GM12878 (cell line): ENCODE measurements at regions not wholly inside any gene's neighbourhood (a gene's known extent, or its start where the extent isn't known, plus 50 kb on each side); places are given as distances from the start of the nearest gene placed in this dataset.

Experiments
- ATAC-seq: fragments of 200-7000 bp; cut with Tn5 transposase; 3 replicates; pipeline ENCODE4 v1.9.1; 2020; ENCODE audit warnings: mild to moderate bottlenecking, moderate library complexity
- BruUV-seq: library from RNA; stranded (reverse); fragments of 400-500 nt; replicated peaks from 2 replicates; lab custom pipeline; 2021; lab: Mats Ljungman, UMichigan
- CTCF ChIA-PET: fragments of 300-600 bp; sonication (Branson Sonifier 250); formaldehyde crosslinking; extraction: SDS; loops from one replicate; lab custom pipeline; 2021; ENCODE audit warnings: inconsistent platforms; lab: Yijun Ruan, JAX
- POLR2A ChIA-PET: fragments of 350-600 bp; formaldehyde crosslinking; extraction: SDS; loops from one replicate; lab custom pipeline; 2021; ENCODE audit warnings: inconsistent platforms; lab: Charles Lee
- RAD21 ChIA-PET: fragments of 300-600 bp; sonication (Branson Sonifier 250); formaldehyde crosslinking; loops from one replicate; lab custom pipeline; 2023; ENCODE audit warnings: antibody characterized with exemption; ENCODE audit not compliant: unreplicated experiment; lab: Charles Lee
- SMC1A ChIA-PET: fragments of 300-600 bp; sonication (Branson Sonifier 250); formaldehyde crosslinking; loops from one replicate; lab custom pipeline; 2023; ENCODE audit not compliant: unreplicated experiment, uncharacterized antibody; lab: Charles Lee
- DNase-seq: peaks from one replicate; pipeline ENCODE4 v3.0.0-alpha.2; 2011; ENCODE audit warnings: low read depth, low spot score
- FAIRE-seq: peaks from 3 replicates; lab custom pipeline; 2011; peaks lifted over from hg19 to GRCh38; lab: Jason Lieb, UNC
- H2AFZ ChIP-seq: 2 replicates; pipeline ENCODE4 v1.6.0; 2011; ENCODE audit warnings: low read depth, low read length, control low read depth; ENCODE audit not compliant: control insufficient read depth
- H3K27ac ChIP-seq: 2 replicates; pipeline ENCODE4 v1.5.1; 2011; ENCODE audit warnings: control low read depth; ENCODE audit not compliant: control insufficient read depth, insufficient read depth
- H3K27me3 ChIP-seq, 2 experiments: replicated peaks in 1 of 2; 2 replicates each; pipeline versions ENCODE4 v1.6.0 to v1.6.1; 2011; ENCODE audit warnings: low read length in 1 of 2; ENCODE audit not compliant: control insufficient read depth in 2 of 2, insufficient read depth in 2 of 2
- H3K36me3 ChIP-seq, 2 experiments: 2 replicates each; pipeline ENCODE4 v1.5.1; 2011; ENCODE audit warnings: low read length in 1 of 2; ENCODE audit not compliant: control insufficient read depth in 2 of 2, insufficient read depth in 2 of 2
- H3K4me1 ChIP-seq: 2 replicates; pipeline ENCODE4 v1.6.1; 2011; ENCODE audit warnings: mild to moderate bottlenecking, low read length, moderate library complexity, mixed read lengths; ENCODE audit not compliant: control insufficient read depth, insufficient read depth
- H3K4me2 ChIP-seq: 2 replicates; pipeline ENCODE4 v1.6.0; 2011; ENCODE audit warnings: control low read depth; ENCODE audit not compliant: control insufficient read depth, insufficient read depth
- H3K4me3 ChIP-seq: fragments of 200-600 bp; sonication (generic); 2 replicates; pipeline ENCODE4 v1.5.1; 2016
- H3K79me2 ChIP-seq: 2 replicates; pipeline ENCODE4 v1.6.0; 2011; ENCODE audit warnings: low read length; ENCODE audit not compliant: control insufficient read depth, insufficient read depth
- H3K9ac ChIP-seq: 2 replicates; pipeline ENCODE4 v1.8.0; 2011; ENCODE audit warnings: low read length, control low read depth, mixed read lengths; ENCODE audit not compliant: control insufficient read depth, insufficient read depth
- H3K9me3 ChIP-seq: replicated peaks from 3 replicates; pipeline ENCODE4 v1.5.1; 2011; ENCODE audit warnings: mild to moderate bottlenecking, low read length; ENCODE audit not compliant: control insufficient read depth, insufficient read depth
- H4K20me1 ChIP-seq: 2 replicates; pipeline ENCODE4 v1.6.0; 2011; ENCODE audit not compliant: control insufficient read depth, insufficient read depth
- CBX5 ChIP-seq: sonication (generic); IDR thresholded peaks from 2 replicates; pipeline ENCODE4 v1.6.1; 2016; ENCODE audit warnings: low read depth, moderate library complexity, mild to moderate bottlenecking, inconsistent platforms
- FOXM1 ChIP-seq: IDR thresholded peaks from 2 replicates; pipeline ENCODE4 v1.6.1; 2012; ENCODE audit warnings: low read depth, mild to moderate bottlenecking, inconsistent platforms, low read length, moderate library complexity
- GATAD2B ChIP-seq: fragments of 450-650 bp; conservative IDR thresholded peaks from 2 replicates; pipeline ENCODE4 v1.6.1; 2017; ENCODE audit warnings: low read depth, mild to moderate bottlenecking, moderate library complexity
- IRF5 ChIP-seq: fragments of 450-650 bp; IDR thresholded peaks from 2 replicates; pipeline ENCODE4 v1.6.1; 2017; ENCODE audit warnings: borderline replicate concordance
- JUND ChIP-seq: IDR thresholded peaks from 2 replicates; pipeline ENCODE4 v1.6.1; 2012; ENCODE audit warnings: low read depth, mild to moderate bottlenecking, low read length, improper control_type of control experiment, moderate library complexity
- SIX5 ChIP-seq: IDR thresholded peaks from 2 replicates; pipeline ENCODE4 v1.6.1; 2011; ENCODE audit warnings: mild to moderate bottlenecking, low read depth, low read length, moderate library complexity; ENCODE audit not compliant: severe bottlenecking
- STAT3 ChIP-seq: IDR thresholded peaks from 2 replicates; pipeline ENCODE4 v1.6.1; 2011; ENCODE audit warnings: low read depth, low read length, improper control_type of control experiment
- TCF12 ChIP-seq: IDR thresholded peaks from 2 replicates; pipeline ENCODE4 v1.6.1; 2011; ENCODE audit warnings: low read depth, mild to moderate bottlenecking, low read length
- YBX1 ChIP-seq: fragments of 450-650 bp; IDR thresholded peaks from 2 replicates; pipeline ENCODE4 v1.6.1; 2016; ENCODE audit warnings: antibody characterized with exemption
- ZNF592 ChIP-seq: fragments of 450-650 bp; IDR thresholded peaks from 2 replicates; pipeline ENCODE4 v1.6.1; 2017; ENCODE audit warnings: mild to moderate bottlenecking, moderate library complexity
- WGBS: methylation state at CpG from one replicate; pipeline ENCODE4 v1.1.6; 2016; ENCODE audit warnings: low lambda C conversion rate; ENCODE audit not compliant: insufficient replicate concordance, insufficient coverage; ENCODE audit errors: missing lambda C conversion rate; 5-methylcytosine and 5-hydroxymethylcytosine counted together
- in situ Hi-C: fragments of 300-500 bp; cut with MboI; formaldehyde crosslinking; loops from 9 replicates; pipeline ENCODE4 v1.14.3; 2018; ENCODE audit warnings: mixed read lengths
- intact Hi-C: fragments of 100-400 bp; cut with micrococcal nuclease; formaldehyde crosslinking; loops from one replicate; pipeline ENCODE4 v1.14.2; 2022; ENCODE audit not compliant: unreplicated experiment

- ChIA-PET POLR2A (no interaction called here), CTCF (interaction anchor here (0.9 to 1.7 kb wide), 3 partner anchors 195 to 1069 kb away, joined by 3 to 4 read pairs (median 4); no protein-coding TSS in a partner anchor)
- H2AFZ ChIP-seq, result no peak overlapping the region
Measured at GRCh38 chr6:140438346-140438735, 1063.9 kb upstream of the CITED2 start.

More at GRCh38 chr6:140438346-140438735, 1063.9 kb upstream of the CITED2 start:
- Histone ChIP-seq H3K27me3 (no peaks in the 10 kb centered on the region), H3K9me3 (no peaks in the 10 kb centered on the region; the same call in 2 of the 3 replicates), H4K20me1 (no peaks in the 10 kb centered on the region), H3K4me2 (no peak overlapping the region), H3K79me2 (no peaks in the 10 kb centered on the region), H3K36me3 (no peaks in the 10 kb centered on the region), H3K4me1 (no peaks in the 10 kb centered on the region), H3K27ac (no peak overlapping the region), H3K4me3 (no peak overlapping the region), H3K9ac (no peak overlapping the region)
- SMC1A ChIA-PET, result interaction anchor here (0.6 to 2.0 kb wide), 7 partner anchors 11 to 1201 kb away, joined by 3 to 9 read pairs (median 3); no protein-coding TSS in a partner anchor
- intact Hi-C loops (no loop called here), in situ Hi-C loops (no loop called here)
- 37% methylated on average over 2 of the region's 2 CpGs for WGBS
- RAD21 ChIA-PET, result interaction anchor here (0.7 to 1.1 kb wide), 3 partner anchors 22 to 105 kb away, joined by 3 read pairs; no protein-coding TSS in a partner anchor
- no peak for TF ChIP-seq ZNF592
- TF ChIP-seq JUND, result no peak
- no peak for TF ChIP-seq GATAD2B
- TF ChIP-seq CBX5, result no peak
- no peak for TF ChIP-seq STAT3
- TF ChIP-seq YBX1, result no peak
- no peak for TF ChIP-seq IRF5
- no peak for TF ChIP-seq SIX5
- no peak for TF ChIP-seq TCF12
- no peak for TF ChIP-seq FOXM1
- no peak for DNase-seq
- ATAC-seq, result no peak
- no peak for FAIRE-seq
- BruUV-seq, result no TSS peak
